C4-2B (cell line): ENCODE measurements at regions not wholly inside any gene's neighbourhood (a gene's known extent, or its start where the extent isn't known, plus 50 kb on each side); places are given as distances from the start of the nearest gene placed in this dataset.
"Not testable (repeated sequence)": the region's sequence is repeated elsewhere in the genome, so short reads cannot be mapped to it uniquely, and the experiment has no call there.

Experiments used
- ZFX ChIP-seq: fragments of 450-650 bp; IDR thresholded peaks from 2 replicates; pipeline ENCODE4 v1.6.1; 2017
- TF ChIP-seq, protein P1 (sequence below): fragments of 450-650 bp; conservative IDR thresholded peaks from 2 replicates; pipeline ENCODE4 v1.5.1; 2017; ENCODE audit warnings: mild to moderate bottlenecking

DNA sequence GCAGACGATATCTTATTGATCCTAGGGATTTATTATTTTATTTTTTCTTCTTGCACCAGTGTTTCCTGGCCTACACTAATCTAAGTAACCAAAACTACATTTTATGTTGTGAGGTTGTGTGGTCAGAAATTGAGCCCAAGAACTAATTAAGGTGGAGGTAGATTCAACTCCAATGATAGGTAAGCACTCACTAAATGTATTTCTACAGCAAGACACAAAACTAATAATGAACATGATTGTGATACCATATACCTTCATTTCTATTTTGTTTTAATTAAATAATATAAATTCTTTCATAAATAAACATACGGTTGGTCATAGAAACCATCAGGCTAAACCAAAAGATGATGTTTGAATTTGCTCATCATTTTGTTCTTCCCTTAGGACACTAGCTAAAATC lies 319.0 kb downstream of the PCDH11X start:
- TF ChIP-seq, protein P1, sequence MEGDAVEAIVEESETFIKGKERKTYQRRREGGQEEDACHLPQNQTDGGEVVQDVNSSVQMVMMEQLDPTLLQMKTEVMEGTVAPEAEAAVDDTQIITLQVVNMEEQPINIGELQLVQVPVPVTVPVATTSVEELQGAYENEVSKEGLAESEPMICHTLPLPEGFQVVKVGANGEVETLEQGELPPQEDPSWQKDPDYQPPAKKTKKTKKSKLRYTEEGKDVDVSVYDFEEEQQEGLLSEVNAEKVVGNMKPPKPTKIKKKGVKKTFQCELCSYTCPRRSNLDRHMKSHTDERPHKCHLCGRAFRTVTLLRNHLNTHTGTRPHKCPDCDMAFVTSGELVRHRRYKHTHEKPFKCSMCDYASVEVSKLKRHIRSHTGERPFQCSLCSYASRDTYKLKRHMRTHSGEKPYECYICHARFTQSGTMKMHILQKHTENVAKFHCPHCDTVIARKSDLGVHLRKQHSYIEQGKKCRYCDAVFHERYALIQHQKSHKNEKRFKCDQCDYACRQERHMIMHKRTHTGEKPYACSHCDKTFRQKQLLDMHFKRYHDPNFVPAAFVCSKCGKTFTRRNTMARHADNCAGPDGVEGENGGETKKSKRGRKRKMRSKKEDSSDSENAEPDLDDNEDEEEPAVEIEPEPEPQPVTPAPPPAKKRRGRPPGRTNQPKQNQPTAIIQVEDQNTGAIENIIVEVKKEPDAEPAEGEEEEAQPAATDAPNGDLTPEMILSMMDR = not testable (repeated sequence)
- TF ChIP-seq ZFX = not testable (repeated sequence)
